Activated CD8-positive, alpha-beta memory T cell treated with anti-CD3 and anti-CD28 coated beads, Interleukin-2, amount 50 U/mL, for 1 hour (primary cell): ENCODE measurements at regions not wholly inside any gene's neighbourhood (a gene's known extent, or its start where the extent isn't known, plus 50 kb on each side); places are given as distances from the start of the nearest gene placed in this dataset.

Experiments used
- DNase-seq: peaks from one replicate; pipeline ENCODE4 v3.0.0-alpha.2; 2020; ENCODE audit errors: extremely low read depth

DNA sequence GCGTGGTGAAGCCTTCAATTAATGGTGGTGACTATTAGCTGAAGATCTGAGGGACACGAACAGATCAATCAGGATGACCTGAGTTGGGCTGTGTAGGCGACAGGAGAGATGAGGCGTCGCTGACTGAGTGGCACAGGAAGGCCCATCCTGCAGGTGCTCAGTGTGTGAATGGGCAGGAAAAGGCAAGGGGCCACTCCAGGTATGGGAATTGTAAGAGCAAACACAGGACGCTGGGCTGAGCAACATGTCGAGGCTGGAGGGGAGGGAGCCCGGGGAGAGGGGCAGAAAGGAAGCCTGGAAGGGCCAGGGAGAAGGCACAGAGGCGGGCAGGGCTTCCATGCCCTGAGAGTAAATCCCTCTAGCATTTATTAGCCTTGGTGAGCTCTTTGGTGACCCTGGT, 151.0 kb downstream of the VEGFA start:
- no peak for DNase-seq

DNA sequence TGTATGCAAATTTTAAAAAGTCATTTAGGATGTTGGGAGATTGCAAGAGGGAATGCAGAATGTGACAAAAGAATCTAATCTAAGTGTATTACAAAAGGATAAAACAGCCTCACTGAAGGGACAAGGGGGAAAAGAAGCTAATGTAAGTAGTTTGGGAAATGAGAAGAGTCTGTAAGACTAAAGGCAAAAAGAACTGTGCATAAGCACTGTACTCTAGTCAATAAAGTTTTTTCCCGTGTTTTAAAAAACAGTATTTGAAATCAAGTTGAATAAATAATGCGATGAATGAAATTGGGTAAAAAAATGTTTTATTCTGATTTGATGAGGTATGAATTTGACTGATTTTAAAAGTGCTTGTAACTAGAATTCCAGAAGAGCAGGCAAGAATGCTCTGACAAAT, 149.8 kb downstream of the VEGFA start:
- no peak for DNase-seq

DNA sequence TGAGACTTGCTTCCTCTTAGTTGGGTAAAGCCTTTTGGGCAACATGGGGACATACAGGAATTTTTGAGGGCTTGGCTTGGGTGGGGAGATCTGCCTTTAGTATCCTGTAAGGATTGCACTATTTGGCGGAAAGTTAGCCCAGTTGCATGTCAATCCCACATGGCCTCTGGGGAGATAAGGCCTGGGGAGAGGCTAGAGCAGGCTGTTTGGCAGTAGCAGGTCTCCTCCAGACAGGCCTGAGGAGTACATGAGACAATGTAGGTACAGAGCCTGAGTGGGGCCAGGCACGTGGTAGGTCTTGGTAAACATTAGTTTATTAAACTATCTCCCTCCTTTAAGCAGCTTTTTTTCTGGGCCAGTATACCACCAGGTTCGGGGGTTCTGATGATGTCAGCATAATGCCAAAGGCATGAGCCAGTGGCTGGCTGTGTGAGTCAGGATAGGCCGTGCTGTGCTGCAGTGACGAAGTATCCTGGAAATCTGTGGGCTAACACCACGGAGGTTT, 147.9 kb downstream of the VEGFA start:
- no peak for DNase-seq

DNA sequence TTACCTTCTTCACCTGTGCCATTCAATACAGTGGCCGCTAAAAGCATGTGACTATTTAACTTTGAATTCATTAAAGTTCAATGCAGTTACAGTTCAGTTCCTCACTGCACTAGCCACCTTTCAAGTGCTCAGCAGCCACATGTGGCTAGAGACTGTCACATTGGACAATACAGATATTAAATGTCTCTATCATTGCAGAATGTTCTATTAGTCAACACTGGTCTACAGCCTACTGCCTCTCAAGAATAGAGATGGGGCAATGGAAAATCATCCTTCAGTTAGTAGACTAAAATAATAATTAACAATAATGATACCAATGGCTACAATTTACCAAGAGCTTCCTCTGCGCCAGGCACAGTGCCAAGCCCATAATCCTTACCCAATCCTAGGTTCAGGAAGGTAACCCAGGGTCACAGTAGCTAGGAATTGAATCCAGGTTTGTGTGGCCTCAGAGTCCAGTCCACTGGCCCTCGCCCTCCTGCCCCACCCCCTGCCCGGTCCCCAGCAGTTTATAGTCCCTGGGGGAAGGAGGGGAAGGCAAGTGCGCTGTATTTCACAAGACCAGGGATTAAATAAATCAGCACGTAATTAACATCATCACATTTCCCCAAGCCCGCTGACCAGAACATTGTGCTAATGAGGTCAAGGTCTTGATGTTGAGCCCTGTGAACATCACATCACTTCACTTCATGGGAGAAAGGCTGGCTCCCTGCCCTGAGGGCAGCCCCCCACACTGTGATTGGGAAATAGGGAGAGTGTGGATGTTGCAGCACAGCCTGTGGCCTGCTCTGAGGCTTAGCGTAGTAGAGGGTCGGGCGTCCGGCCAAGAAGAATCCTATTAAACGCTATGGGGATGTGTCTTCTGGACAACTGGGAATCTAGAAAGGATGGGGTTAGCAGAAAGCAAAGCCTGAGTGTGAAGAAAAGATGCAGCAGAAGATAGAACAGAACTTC, 147.2 kb downstream of the VEGFA start:
- DNase-seq = no peak

DNA sequence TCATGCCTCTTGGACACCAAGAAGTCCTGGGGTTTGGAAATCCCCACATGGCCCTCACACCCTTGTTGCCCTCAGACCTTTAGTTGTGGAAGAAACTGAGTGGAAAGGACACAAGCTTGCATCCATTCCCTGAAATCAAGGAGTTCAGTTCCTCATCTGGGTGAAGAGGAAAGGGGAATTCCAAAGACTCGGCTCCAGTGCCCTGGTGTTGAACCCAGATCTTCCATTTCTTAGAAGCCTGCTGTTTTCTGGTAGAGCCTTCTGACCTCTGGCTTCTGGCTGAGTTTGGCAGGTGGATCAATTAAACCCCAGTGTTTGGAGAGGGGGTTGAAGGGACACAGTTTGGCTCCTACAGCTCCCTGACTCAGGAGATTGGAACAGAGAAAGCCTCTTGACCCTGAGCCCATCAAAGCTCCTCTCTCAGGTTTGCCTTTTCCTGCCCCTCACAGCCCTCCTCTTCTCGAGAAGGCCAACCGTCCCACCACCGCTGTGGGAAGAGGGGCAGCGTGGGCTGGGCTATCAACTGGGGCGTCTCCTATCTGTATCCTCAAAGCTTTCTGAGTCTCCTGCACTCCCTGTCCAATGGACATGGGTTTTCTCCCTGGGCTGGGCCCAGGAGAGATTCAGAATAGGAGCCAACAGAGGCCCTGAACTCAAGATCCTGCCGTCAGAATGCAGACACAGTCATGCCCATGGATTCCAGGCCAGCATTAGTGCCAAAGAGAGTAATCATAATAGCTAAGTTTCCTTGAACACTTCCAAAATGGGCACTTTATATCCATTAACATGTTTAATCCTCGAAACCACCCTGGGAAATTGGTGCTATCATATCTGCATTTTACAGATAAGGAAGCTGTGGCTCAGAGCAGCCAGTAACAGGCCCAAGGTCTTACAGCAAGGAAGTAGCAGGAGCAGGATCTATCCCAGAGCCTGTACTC, 146.2 kb downstream of the VEGFA start:
- DNase-seq = no peak

DNA sequence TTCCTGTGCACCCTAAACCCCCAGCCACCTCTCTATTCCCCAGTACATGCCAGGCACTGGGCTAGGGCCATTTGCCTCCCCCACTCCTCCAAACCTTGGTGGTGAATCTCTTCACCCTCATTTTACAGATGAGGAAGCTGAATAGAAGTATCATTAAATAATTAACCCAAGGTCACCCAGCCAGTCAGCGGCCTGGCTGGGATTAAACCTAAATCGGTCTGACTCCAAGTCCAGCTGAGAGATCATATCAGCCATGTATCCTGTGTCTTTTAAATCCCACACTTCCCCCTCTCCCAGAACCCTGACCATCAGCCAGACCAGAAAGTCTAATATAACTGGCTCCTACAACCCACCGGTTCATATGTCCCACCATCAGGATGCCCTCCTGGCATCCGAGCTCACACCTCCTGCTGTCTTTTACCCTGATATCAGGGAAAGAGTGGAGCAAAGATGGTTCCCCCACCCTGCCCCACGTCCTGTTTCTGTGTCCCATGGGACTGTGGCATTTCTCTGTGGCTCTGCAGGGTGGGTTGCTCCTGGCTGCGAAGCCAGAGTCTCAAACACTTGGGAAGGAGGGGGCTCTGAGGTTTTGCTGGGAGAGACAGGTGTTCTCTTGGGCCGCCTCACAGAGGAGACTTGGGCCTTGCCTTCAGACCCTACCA, 145.3 kb downstream of the VEGFA start:
- DNase-seq = no peak

DNA sequence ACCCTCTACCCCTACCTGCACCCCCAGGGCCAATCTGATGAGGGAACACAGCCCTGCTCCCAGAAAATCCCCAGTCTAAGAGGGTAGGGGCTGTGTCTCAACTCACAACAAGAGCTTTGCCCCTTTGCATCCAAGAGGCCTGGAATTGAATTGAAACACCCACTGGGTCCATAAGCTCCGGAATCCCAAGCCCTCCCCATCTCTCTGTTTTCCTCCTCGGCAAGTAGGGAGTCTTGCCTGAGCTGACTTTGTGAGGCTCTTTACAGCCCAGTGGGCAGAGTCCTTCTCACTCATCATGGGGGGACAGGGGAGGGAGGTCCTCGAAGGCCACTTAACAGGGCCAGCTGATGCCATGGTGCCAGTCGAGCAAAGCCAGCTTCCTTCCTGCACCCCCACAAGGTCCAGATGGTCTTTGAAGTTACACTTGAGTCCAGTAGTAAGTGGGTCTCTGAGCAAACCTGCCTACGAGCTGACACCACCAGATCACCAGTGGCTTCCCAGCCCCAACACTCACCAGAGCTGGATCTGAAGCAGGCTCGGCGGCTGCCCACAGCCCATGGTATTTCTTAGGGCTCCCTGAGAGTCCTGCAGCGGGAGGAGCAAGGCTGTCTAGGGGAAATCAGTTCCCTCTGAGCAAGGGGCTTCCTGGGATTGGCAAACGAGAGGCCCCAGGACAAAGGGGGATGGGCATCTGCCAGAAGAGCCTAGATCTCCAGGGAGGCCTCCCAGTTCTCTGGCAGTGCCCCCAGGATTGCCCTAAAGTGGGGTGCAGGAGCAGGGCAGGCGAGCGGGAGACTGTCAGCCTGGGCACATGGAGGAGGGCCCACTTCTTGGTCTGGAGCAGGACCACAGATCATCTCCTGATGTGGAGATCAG, 144.5 kb downstream of the VEGFA start:
- DNase-seq = no peak

DNA sequence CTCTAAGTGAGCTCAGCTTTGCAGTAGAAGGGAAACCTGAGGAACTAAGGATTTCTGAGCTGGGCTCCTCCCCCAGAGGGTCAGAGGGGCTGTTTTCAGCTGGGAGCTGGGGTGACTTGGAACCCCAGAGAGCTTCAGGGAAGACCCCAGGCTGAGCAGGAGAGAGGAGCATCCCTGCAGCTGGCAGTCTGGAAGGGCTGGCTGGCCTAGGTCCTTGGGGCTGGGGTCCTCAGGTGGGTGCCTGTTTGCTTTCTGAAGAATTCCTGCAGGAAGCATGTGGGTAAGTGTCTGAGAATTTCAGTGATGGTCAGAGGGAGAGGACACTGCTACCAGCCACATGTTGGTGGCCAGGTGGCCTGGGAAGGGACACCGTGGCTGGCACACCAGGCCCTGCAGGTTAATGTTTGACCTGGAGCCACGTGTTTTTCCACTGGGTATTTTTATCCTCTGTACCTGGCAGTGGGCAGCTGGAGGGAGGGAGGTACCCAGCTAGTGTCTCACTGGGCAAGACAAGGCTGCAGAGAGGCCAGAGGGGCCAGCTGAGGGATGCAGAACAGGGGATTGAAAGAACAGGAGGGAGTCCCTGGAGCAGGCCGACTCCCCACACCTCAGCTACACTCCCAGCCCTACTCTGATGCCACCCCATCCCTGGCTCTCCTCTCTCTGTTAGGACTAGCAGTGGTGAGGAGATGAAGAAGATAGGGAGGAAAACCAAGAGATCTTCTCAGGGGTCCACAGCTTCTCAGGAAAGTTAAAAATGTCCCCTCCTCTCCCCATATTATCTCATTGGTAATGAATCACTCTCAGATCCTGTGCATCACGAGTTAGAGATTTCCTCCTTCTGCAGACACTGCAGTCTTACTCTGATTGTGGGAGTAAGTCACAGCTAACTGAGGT, 143.6 kb downstream of the VEGFA start:
- DNase-seq = no peak

DNA sequence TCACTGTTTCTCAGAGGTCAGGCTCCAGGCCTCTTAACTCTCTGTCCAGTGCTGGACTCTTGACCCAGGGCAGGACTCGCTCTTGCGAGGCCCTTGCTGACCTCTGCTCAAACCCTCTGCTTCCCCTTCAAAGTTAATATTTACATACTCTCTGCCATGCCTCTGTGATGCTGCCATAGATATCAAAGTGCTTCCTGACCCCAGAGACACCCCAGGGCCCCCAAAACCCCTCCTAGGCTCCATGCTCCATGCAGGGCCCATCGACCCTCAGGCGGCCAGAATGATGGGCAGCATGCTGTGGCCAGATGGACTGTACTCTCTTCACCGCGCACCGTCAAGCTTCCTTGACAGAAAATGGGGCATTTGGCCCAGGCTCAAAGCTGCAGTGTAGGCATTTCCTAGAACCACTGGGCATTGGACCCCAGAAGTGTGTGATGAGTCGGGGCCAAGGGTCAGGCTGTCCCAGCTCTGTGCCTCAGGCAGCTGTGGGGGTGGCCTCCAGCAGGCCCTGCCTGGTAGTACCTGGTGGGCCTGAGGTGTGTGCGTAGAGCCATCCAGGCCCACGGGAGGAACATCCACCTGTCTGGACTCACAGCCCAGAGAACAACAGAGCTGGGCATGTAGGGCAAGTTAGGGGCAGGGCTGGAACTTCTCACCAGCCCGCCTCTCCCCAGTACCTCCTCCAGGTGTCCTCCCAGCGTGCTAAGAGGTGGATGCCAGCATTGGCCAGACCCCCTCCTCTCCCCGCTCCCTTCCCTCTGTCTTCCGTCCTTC, 142.8 kb downstream of the VEGFA start:
- no peak for DNase-seq

DNA sequence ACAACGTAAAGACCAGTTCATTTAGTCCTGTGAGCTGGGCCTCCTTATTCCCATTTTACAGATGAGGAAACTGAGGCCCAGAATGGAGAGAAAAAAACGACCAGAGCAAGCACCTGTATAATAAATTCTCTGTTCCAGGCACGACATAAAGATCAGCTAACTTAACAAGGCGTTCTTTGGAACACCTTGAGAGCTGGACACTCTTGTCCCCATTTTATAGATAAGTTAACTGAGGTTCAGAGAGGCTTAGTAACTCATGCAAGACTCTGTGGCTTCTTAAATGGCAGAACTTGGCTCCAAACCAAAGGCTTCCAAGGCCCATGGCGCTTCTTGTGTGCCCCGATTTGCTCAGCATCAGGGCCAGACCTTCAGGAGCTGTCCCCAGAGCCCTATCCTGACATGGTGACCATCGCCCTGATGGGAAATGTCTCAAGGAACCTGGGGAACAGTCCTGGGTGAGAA, 142.1 kb downstream of the VEGFA start:
- DNase-seq = no peak

DNA sequence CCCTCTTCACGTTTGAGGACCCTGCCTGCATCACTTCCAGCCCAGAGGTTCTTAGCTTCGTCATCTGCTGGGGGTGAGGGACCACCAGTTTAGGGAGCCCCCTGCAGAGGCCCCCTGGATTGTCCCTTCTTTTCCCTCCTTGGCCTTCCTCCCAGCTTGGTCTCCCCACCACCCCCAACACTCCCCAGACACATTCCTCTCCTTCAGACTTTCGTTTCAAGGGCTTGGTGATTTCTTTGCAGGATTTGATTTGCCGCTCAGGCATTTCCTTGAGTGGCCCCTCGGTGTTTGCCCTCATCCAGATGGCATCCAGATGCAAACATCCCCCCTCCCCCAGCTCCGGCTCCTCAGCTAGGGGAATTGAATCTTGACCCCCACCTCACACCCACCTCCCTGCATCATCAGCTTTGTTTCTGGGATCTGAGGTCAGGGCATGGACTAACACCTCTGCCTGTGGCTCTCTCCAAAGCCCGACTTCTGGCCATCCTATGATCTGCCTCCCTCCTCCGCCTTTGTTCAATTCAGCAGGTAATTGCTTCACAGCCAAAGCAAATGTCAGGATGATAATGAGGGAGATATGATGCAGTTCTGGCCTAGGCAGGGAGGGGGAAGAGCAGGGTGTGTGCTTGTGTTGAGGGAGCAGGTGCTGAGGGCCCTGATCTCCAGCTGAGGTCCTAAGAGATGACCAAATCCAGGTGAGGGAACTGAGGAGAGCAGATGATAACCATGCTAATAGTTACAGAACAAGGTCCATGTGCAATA, 141.5 kb downstream of the VEGFA start:
- DNase-seq = no peak

DNA sequence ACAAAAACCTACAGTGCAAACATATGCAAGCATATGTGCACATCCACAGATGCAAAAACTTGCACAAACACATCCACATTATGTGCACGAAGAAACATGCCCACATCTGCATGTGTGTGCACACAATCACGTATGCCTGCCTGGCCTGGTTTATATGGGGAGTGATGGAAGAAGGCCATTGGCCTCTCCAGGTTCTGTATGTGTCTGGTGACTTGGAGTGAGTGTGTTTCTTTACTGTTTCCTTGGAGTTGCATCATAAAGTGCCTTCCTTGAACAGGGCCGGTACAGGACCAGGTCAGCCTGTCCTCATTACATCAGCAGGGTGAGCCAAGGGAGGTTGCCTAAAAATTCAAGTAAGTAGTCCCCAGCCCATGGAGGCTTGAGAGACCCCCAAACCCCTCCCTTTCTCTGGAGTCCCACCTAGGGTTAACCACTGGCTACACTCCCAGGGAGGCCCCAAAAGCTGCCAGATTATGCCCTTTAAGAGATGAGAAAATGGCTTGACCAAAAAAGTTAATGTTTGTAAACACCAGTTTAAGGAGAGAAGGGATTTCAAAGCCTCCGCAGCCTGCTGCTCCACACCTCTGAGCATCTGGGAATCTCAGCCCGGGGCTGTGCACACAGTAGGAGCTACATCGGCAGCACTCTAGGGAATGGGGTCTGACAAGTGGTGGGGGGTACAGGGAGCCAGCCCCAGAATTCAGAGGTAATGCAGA, 140.8 kb downstream of the VEGFA start:
- no peak for DNase-seq

DNA sequence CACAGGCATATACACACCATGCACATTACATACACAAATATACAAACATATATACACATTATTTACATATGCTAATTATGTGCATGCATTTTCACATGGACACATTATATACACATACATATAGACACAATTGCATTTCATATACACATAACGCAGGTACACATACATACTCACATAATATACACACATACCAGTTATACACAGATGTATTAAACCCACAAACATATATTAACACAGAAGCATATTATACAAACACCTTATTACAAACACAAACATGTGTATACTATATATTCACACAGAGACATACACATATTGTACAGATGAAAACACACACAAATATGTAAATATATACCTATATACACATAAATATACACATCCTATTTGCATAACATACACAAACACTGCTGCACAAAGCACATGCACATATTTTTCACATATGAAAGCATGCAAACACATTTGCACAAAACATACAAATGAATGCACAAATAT, 140.2 kb downstream of the VEGFA start:
- no peak for DNase-seq

DNA sequence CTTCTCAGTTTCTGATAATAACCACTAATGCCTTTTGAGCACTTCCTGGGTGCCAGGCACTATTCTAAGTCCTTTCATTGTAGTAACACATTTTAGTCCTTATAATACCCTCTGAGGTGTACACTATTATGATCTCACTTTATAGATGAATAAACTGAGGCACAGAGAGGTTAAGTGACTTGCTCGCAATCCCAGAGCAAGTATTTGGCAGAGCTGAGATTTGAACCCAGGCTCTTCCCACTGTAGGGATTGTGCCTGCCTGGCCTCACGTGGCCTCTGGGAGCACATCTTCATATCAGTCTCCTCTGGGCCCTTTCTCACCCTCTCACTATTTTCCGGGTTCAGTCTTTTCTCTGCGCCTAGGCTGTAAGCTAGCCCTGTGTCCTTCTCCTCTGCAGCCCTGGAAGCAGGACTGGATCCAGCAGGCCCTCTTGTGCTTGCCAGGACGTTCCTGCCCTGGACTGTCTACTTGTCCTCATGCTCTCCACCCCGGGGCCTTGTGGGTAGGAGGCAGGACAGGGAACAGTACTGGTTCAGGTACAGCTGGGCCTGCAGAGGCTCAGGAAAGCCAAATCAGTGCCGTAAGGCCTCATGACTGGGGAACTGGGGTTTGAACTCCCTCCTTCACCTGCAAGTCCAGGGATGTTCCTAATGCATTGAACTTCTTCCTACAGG, 139.6 kb downstream of the VEGFA start:
- no peak for DNase-seq

DNA sequence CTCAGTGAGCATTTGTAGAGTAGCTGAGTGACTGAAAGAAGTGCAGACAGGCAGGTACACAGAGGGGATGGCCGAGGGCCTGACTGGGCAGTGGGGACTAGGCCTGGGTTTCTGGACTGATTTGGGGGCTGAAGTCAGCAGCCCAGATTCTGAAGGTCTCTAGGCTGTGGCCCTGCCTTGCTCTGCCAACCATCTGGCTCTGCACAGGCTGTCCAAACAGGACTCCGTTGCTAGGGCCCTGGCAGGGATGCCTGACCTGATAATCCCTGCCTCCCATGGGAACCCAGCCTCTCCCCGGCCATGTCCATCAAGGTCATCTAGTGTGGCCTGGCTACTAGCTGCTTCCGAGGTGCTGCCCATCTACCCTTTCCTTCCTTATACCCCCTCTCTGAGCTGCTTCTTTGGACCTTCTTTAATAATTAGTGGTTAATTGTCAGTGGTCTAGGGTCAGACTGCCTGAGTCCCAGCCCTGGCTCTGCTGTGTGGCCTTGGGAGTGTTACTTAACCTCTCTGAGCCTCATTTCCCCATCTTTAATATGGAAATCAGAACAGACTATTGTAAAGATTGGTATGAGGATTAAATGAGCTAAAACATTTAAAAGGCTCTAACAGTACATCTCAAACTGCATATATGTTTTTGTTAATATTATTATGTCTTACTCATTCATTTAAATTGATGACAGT, 137.9 kb downstream of the VEGFA start:
- DNase-seq = no peak

DNA sequence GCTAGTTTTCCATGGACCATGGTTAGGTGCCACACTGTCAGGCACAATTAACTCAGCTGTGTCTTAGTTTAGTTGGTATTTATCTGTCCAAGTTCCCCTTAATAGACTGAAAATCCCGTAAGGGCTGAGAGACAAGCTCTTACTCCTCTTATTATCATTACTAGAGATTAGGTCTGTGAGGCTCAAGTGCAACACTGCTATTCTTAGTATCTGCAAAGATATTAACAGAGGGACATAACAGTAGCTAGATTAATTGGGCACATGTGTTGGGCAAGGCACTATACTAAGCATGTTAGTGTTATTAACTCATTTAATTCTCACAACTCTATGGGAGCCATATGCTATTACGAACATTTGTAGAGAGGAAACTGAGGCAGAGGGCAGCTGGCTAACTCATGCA, 137.3 kb downstream of the VEGFA start:
- no peak for DNase-seq
